ENCODE measurements at regions not wholly inside any gene's neighbourhood (a gene's known extent, or its start where the extent isn't known, plus 50 kb on each side); places are given as distances from the start of the nearest gene placed in this dataset.

- no peak overlapping the region for H3K27ac Mint-ChIP-seq
- DNase-seq (ENCODE audit: low spot score), result no peak
- intact Hi-C loops (cut with micrococcal nuclease), result no loop called here
- H3K27me3 Mint-ChIP-seq (ENCODE audit: insufficient read depth), result no peaks in the 10 kb centered on the region
- no peaks in the 10 kb centered on the region for H3K4me1 Mint-ChIP-seq (ENCODE audit: low read depth)
- no peaks in the 10 kb centered on the region for H3K36me3 Mint-ChIP-seq (ENCODE audit: low read depth)
- no peaks in the 10 kb centered on the region for H3K9me3 Mint-ChIP-seq
- no peak overlapping the region for H3K4me3 Mint-ChIP-seq
Observed at GRCh38 chr4:19992471-19993093, 259.1 kb upstream of the SLIT2 start.

GRCh38 chr4:19987746-19988145 lies 264.0 kb upstream of the SLIT2 start:
- Mint-ChIP-seq H3K27me3 (ENCODE audit: insufficient read depth) (no peaks in the 10 kb centered on the region), H3K36me3 (ENCODE audit: low read depth) (no peaks in the 10 kb centered on the region), H3K9me3 (peaks cover 5% of the 10 kb centered on the region), H3K4me1 (ENCODE audit: low read depth) (no peaks in the 10 kb centered on the region), H3K27ac (no peak overlapping the region), H3K4me3 (no peak overlapping the region)
- DNase-seq (ENCODE audit: low spot score), result no peak
- intact Hi-C loops (cut with micrococcal nuclease), result no loop called here

- no peak overlapping the region for H3K4me3 Mint-ChIP-seq
- intact Hi-C loops (cut with micrococcal nuclease), result no loop called here
- H3K27me3 Mint-ChIP-seq (ENCODE audit: insufficient read depth), result no peaks in the 10 kb centered on the region
- no peak for DNase-seq (ENCODE audit: low spot score)
- H3K4me1 Mint-ChIP-seq (ENCODE audit: low read depth), result no peaks in the 10 kb centered on the region
- no peak overlapping the region for H3K27ac Mint-ChIP-seq
- peaks cover 10% of the 10 kb centered on the region for H3K9me3 Mint-ChIP-seq
- H3K36me3 Mint-ChIP-seq (ENCODE audit: low read depth), result no peaks in the 10 kb centered on the region
Observed at GRCh38 chr4:19983072-19983471, 268.6 kb upstream of the SLIT2 start.

- Mint-ChIP-seq H3K4me1 (ENCODE audit: low read depth) (no peaks in the 10 kb centered on the region), H3K27ac (no peak overlapping the region), H3K9me3 (peaks cover 13% of the 10 kb centered on the region), H3K4me3 (no peak overlapping the region), H3K36me3 (ENCODE audit: low read depth) (no peaks in the 10 kb centered on the region), H3K27me3 (ENCODE audit: insufficient read depth) (no peaks in the 10 kb centered on the region)
- intact Hi-C loops (cut with micrococcal nuclease), result no loop called here
- DNase-seq (ENCODE audit: low spot score), result no peak
Observed at GRCh38 chr4:19982556-19982955, 269.1 kb upstream of the SLIT2 start.

- H3K9me3 Mint-ChIP-seq, result peaks cover 14% of the 10 kb centered on the region
- no peak for DNase-seq (ENCODE audit: low spot score)
- intact Hi-C loops (cut with micrococcal nuclease), result no loop called here
- no peaks in the 10 kb centered on the region for H3K27me3 Mint-ChIP-seq (ENCODE audit: insufficient read depth)
- no peak overlapping the region for H3K27ac Mint-ChIP-seq
- H3K4me3 Mint-ChIP-seq, result no peak overlapping the region
- no peaks in the 10 kb centered on the region for H3K36me3 Mint-ChIP-seq (ENCODE audit: low read depth)
- no peaks in the 10 kb centered on the region for H3K4me1 Mint-ChIP-seq (ENCODE audit: low read depth)
Observed at GRCh38 chr4:19971829-19972228, 279.9 kb upstream of the SLIT2 start.

- no peaks in the 10 kb centered on the region for H3K36me3 Mint-ChIP-seq (ENCODE audit: low read depth)
- peaks cover 6% of the 10 kb centered on the region for H3K9me3 Mint-ChIP-seq
- H3K4me3 Mint-ChIP-seq, result no peak overlapping the region
- DNase-seq (ENCODE audit: low spot score), result no peak
- intact Hi-C loops (cut with micrococcal nuclease), result no loop called here
- H3K27ac Mint-ChIP-seq, result no peak overlapping the region
- H3K4me1 Mint-ChIP-seq (ENCODE audit: low read depth), result no peaks in the 10 kb centered on the region
- no peaks in the 10 kb centered on the region for H3K27me3 Mint-ChIP-seq (ENCODE audit: insufficient read depth)
Observed at GRCh38 chr4:19969492-19969891, 282.2 kb upstream of the SLIT2 start.

- H3K27ac Mint-ChIP-seq, result no peak overlapping the region
- H3K27me3 Mint-ChIP-seq (ENCODE audit: insufficient read depth), result no peaks in the 10 kb centered on the region
- intact Hi-C loops (cut with micrococcal nuclease), result no loop called here
- H3K4me3 Mint-ChIP-seq, result no peak overlapping the region
- peaks cover 9% of the 10 kb centered on the region for H3K9me3 Mint-ChIP-seq
- H3K4me1 Mint-ChIP-seq (ENCODE audit: low read depth), result no peaks in the 10 kb centered on the region
- no peak for DNase-seq (ENCODE audit: low spot score)
- H3K36me3 Mint-ChIP-seq (ENCODE audit: low read depth), result no peaks in the 10 kb centered on the region
Observed at GRCh38 chr4:19961091-19961490, 290.6 kb upstream of the SLIT2 start.

GRCh38 chr4:19958848-19959247 lies 292.9 kb upstream of the SLIT2 start:
- H3K36me3 Mint-ChIP-seq (ENCODE audit: low read depth), result no peaks in the 10 kb centered on the region
- no peak overlapping the region for H3K4me3 Mint-ChIP-seq
- DNase-seq (ENCODE audit: low spot score), result no peak
- intact Hi-C loops (cut with micrococcal nuclease), result no loop called here
- no peak overlapping the region for H3K27ac Mint-ChIP-seq
- H3K4me1 Mint-ChIP-seq (ENCODE audit: low read depth), result no peaks in the 10 kb centered on the region
- peaks cover 14% of the 10 kb centered on the region for H3K9me3 Mint-ChIP-seq
- H3K27me3 Mint-ChIP-seq (ENCODE audit: insufficient read depth), result no peaks in the 10 kb centered on the region

GRCh38 chr4:19947349-19947748 lies 304.4 kb upstream of the SLIT2 start:
- Mint-ChIP-seq H3K27ac (no peak overlapping the region), H3K27me3 (ENCODE audit: insufficient read depth) (no peaks in the 10 kb centered on the region), H3K4me1 (ENCODE audit: low read depth) (no peaks in the 10 kb centered on the region), H3K4me3 (no peak overlapping the region), H3K36me3 (ENCODE audit: low read depth) (no peaks in the 10 kb centered on the region), H3K9me3 (peaks cover 4% of the 10 kb centered on the region)
- intact Hi-C loops (cut with micrococcal nuclease), result no loop called here
- no peak for DNase-seq (ENCODE audit: low spot score)

GRCh38 chr4:19945979-19946380 lies 305.7 kb upstream of the SLIT2 start:
- no peak for DNase-seq (ENCODE audit: low spot score)
- no peaks in the 10 kb centered on the region for H3K36me3 Mint-ChIP-seq (ENCODE audit: low read depth)
- intact Hi-C loops (cut with micrococcal nuclease), result no loop called here
- no peak overlapping the region for H3K27ac Mint-ChIP-seq
- H3K4me3 Mint-ChIP-seq, result no peak overlapping the region
- no peaks in the 10 kb centered on the region for H3K4me1 Mint-ChIP-seq (ENCODE audit: low read depth)
- no peaks in the 10 kb centered on the region for H3K27me3 Mint-ChIP-seq (ENCODE audit: insufficient read depth)
- H3K9me3 Mint-ChIP-seq, result no peaks in the 10 kb centered on the region

GRCh38 chr4:19945501-19945900 lies 306.2 kb upstream of the SLIT2 start:
- no peak overlapping the region for H3K27ac Mint-ChIP-seq
- intact Hi-C loops (cut with micrococcal nuclease), result no loop called here
- H3K4me3 Mint-ChIP-seq, result no peak overlapping the region
- no peaks in the 10 kb centered on the region for H3K27me3 Mint-ChIP-seq (ENCODE audit: insufficient read depth)
- H3K36me3 Mint-ChIP-seq (ENCODE audit: low read depth), result no peaks in the 10 kb centered on the region
- H3K4me1 Mint-ChIP-seq (ENCODE audit: low read depth), result no peaks in the 10 kb centered on the region
- H3K9me3 Mint-ChIP-seq, result no peaks in the 10 kb centered on the region
- DNase-seq (ENCODE audit: low spot score), result no peak

GRCh38 chr4:19944806-19945205 lies 306.9 kb upstream of the SLIT2 start:
- Mint-ChIP-seq H3K9me3 (no peaks in the 10 kb centered on the region), H3K4me3 (no peak overlapping the region), H3K27ac (no peak overlapping the region), H3K36me3 (ENCODE audit: low read depth) (no peaks in the 10 kb centered on the region), H3K4me1 (ENCODE audit: low read depth) (no peaks in the 10 kb centered on the region), H3K27me3 (ENCODE audit: insufficient read depth) (no peaks in the 10 kb centered on the region)
- intact Hi-C loops (cut with micrococcal nuclease), result no loop called here
- DNase-seq (ENCODE audit: low spot score), result no peak

GRCh38 chr4:19944251-19944650 lies 307.5 kb upstream of the SLIT2 start:
- intact Hi-C loops (cut with micrococcal nuclease), result no loop called here
- Mint-ChIP-seq H3K9me3 (no peaks in the 10 kb centered on the region), H3K4me1 (ENCODE audit: low read depth) (no peaks in the 10 kb centered on the region), H3K27me3 (ENCODE audit: insufficient read depth) (no peaks in the 10 kb centered on the region), H3K4me3 (no peak overlapping the region), H3K36me3 (ENCODE audit: low read depth) (no peaks in the 10 kb centered on the region), H3K27ac (no peak overlapping the region)
- no peak for DNase-seq (ENCODE audit: low spot score)

- no peaks in the 10 kb centered on the region for H3K4me1 Mint-ChIP-seq (ENCODE audit: low read depth)
- H3K4me3 Mint-ChIP-seq, result no peak overlapping the region
- no peak for DNase-seq (ENCODE audit: low spot score)
- intact Hi-C loops (cut with micrococcal nuclease), result no loop called here
- peaks cover 4% of the 10 kb centered on the region for H3K9me3 Mint-ChIP-seq
- no peaks in the 10 kb centered on the region for H3K36me3 Mint-ChIP-seq (ENCODE audit: low read depth)
- H3K27me3 Mint-ChIP-seq (ENCODE audit: insufficient read depth), result no peaks in the 10 kb centered on the region
- no peak overlapping the region for H3K27ac Mint-ChIP-seq
Observed at GRCh38 chr4:19941434-19941833, 310.3 kb upstream of the SLIT2 start.

Data from activated T-helper 1 cell treated with anti-CD3 and anti-CD28 coated beads, Interleukin-12 subunit alpha, Interleukin-12 subunit beta, Interleukin-2, Interleukin-4 antibody, amounts not matched to agents 30 ng/mL and 10 ng/mL and 1 ng/mL, durations not matched to agents 14 hours and 24 hours and 36 hours (primary cell).